ENCODE measurements at regions not wholly inside any gene's neighbourhood (a gene's known extent, or its start where the extent isn't known, plus 50 kb on each side); places are given as distances from the start of the nearest gene placed in this dataset.

GRCh38 chr1:78279051-78279450 lies 211.7 kb upstream of the PTGFR start:
- intact Hi-C loops (cut with micrococcal nuclease), result no loop called here
- H3K4me1 Mint-ChIP-seq, result no peaks in the 10 kb centered on the region
- no peak overlapping the region for H3K9ac ChIP-seq (ENCODE audit: low read length)
- H3K9me3 ChIP-seq (ENCODE audit: control extremely low read depth in 1 of 3, control insufficient read depth in 2 of 3, insufficient read depth in 1 of 3, low read length in 2 of 3), result no peaks in the 10 kb centered on the region
- H3K27me3 Mint-ChIP-seq, result peaks cover 3% of the 10 kb centered on the region
- no peaks in the 10 kb centered on the region for H3K79me2 ChIP-seq (ENCODE audit: control insufficient read depth, insufficient read depth, low read length)
- TF ChIP-seq EZH2 (IDR thresholded peaks at IDR 0.05; ENCODE audit: borderline replicate concordance, insufficient read depth, low read depth, low read length, poor library complexity, severe bottlenecking) (no peak), CTCF (IDR thresholded peaks at IDR 0.05) (no peak)
- ChIA-PET CTCF (no interaction called here), POLR2A (no interaction called here)
- no peaks in the 10 kb centered on the region for H3K4me1 ChIP-seq (ENCODE audit: control insufficient read depth in 2 of 2, insufficient read depth in 2 of 2, low read length in 2 of 2)
- no peak overlapping the region for H3K4me3 ChIP-seq (ENCODE audit: control extremely low read depth in 1 of 5, extremely low read depth in 1 of 5, insufficient read depth in 1 of 5, low read depth in 2 of 5, low read length in 4 of 5)
- no peak overlapping the region for H3K27ac ChIP-seq (ENCODE audit: low read length in 2 of 2)
- ATAC-seq (ENCODE audit: low read depth), result no peak
- DNase-seq, result no peak
- no peak overlapping the region for H3K4me2 ChIP-seq (replicated peaks; ENCODE audit: low read depth, low read length, poor library complexity, severe bottlenecking)
- peaks cover 4% of the 10 kb centered on the region for H3K9me3 Mint-ChIP-seq (ENCODE audit: insufficient read depth)
- H2AFZ ChIP-seq (ENCODE audit: insufficient read depth, low read depth, low read length, poor library complexity, severe bottlenecking), result no peak overlapping the region
- no CpG with 5 or more reads among the region's 2 CpGs for WGBS (ENCODE audit: insufficient coverage)
- H3K27me3 ChIP-seq (replicated peaks in 1 of 4; ENCODE audit: control extremely low read depth in 1 of 4, control insufficient read depth in 3 of 4, insufficient read depth in 4 of 4, low read length in 3 of 4), result no peaks in the 10 kb centered on the region
- no peaks in the 10 kb centered on the region for H4K20me1 ChIP-seq (ENCODE audit: control insufficient read depth, insufficient read depth, low read length, poor library complexity, severe bottlenecking)
- H3K36me3 ChIP-seq (replicated peaks in 1 of 2; ENCODE audit: control extremely low read depth in 1 of 2, control insufficient read depth in 1 of 2, extremely low read depth in 1 of 2, insufficient read depth in 2 of 2, low read length in 1 of 2), result no peaks in the 10 kb centered on the region
- no peak overlapping the region for H3K4me3 Mint-ChIP-seq
- no peak overlapping the region for H3K27ac Mint-ChIP-seq

GRCh38 chr1:78280626-78281025 lies 210.1 kb upstream of the PTGFR start:
- no peak overlapping the region for H3K27ac ChIP-seq (ENCODE audit: low read length in 2 of 2)
- ChIA-PET POLR2A (no interaction called here), CTCF (no interaction called here)
- peaks cover 4% of the 10 kb centered on the region for H3K9me3 Mint-ChIP-seq (ENCODE audit: insufficient read depth)
- no peak overlapping the region for H2AFZ ChIP-seq (ENCODE audit: insufficient read depth, low read depth, low read length, poor library complexity, severe bottlenecking)
- H3K27me3 Mint-ChIP-seq, result peaks cover 3% of the 10 kb centered on the region
- no peak overlapping the region for H3K27ac Mint-ChIP-seq
- no peaks in the 10 kb centered on the region for H3K27me3 ChIP-seq (replicated peaks in 1 of 4; ENCODE audit: control extremely low read depth in 1 of 4, control insufficient read depth in 3 of 4, insufficient read depth in 4 of 4, low read length in 3 of 4)
- no peak overlapping the region for H3K4me2 ChIP-seq (replicated peaks; ENCODE audit: low read depth, low read length, poor library complexity, severe bottlenecking)
- WGBS (ENCODE audit: insufficient coverage), result no CpG with 5 or more reads among the region's 2 CpGs
- H4K20me1 ChIP-seq (ENCODE audit: control insufficient read depth, insufficient read depth, low read length, poor library complexity, severe bottlenecking), result no peaks in the 10 kb centered on the region
- TF ChIP-seq CTCF (IDR thresholded peaks at IDR 0.05) (no peak), EZH2 (IDR thresholded peaks at IDR 0.05; ENCODE audit: borderline replicate concordance, insufficient read depth, low read depth, low read length, poor library complexity, severe bottlenecking) (no peak)
- no peak for ATAC-seq (ENCODE audit: low read depth)
- H3K4me3 Mint-ChIP-seq, result no peak overlapping the region
- H3K9me3 ChIP-seq (ENCODE audit: control extremely low read depth in 1 of 3, control insufficient read depth in 2 of 3, insufficient read depth in 1 of 3, low read length in 2 of 3), result no peaks in the 10 kb centered on the region
- no peak for DNase-seq
- no peaks in the 10 kb centered on the region for H3K79me2 ChIP-seq (ENCODE audit: control insufficient read depth, insufficient read depth, low read length)
- H3K9ac ChIP-seq (ENCODE audit: low read length), result no peak overlapping the region
- H3K4me1 ChIP-seq (ENCODE audit: control insufficient read depth in 2 of 2, insufficient read depth in 2 of 2, low read length in 2 of 2), result no peaks in the 10 kb centered on the region
- no peak overlapping the region for H3K4me3 ChIP-seq (ENCODE audit: control extremely low read depth in 1 of 5, extremely low read depth in 1 of 5, insufficient read depth in 1 of 5, low read depth in 2 of 5, low read length in 4 of 5)
- intact Hi-C loops (cut with micrococcal nuclease), result no loop called here
- no peaks in the 10 kb centered on the region for H3K4me1 Mint-ChIP-seq
- H3K36me3 ChIP-seq (replicated peaks in 1 of 2; ENCODE audit: control extremely low read depth in 1 of 2, control insufficient read depth in 1 of 2, extremely low read depth in 1 of 2, insufficient read depth in 2 of 2, low read length in 1 of 2), result no peaks in the 10 kb centered on the region

Data from B cell (primary cell).